ENCODE measurements at regions not wholly inside any gene's neighbourhood (a gene's known extent, or its start where the extent isn't known, plus 50 kb on each side); places are given as distances from the start of the nearest gene placed in this dataset.

DNA sequence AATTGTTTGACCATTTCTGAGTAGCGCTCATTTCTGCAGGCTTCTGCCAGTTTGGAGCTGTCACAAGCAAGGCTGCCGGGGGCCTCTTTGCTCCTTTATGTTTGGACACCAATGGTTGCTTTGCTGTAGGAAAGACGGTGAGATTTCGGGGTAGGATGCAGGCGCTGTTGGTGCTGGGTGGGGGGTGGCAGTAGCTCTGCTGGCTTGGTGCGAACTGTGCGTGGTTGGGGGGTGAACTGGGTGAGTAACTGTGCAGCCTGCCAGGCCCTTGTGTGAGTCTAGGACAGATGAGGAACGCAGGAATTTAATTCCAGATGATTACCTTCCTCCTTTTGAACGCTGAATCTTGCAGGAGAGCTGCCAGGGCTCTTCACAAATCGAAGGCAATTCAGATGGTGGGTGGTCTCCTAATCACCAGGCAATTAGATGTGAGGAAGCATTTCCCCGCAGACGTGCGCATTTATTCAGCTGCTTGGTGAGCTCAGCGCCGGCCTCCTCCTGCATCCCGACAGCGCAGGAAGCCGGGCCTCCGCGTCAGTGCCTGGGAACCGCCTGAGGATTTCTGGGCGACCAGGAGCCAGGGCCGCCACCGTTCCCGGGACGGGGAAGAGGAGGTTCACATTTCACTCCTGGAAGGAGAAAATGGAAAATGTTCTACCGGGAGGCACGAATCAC lies 154.4 kb downstream of the FOXL1 start:
- TF ChIP-seq, protein P1, sequence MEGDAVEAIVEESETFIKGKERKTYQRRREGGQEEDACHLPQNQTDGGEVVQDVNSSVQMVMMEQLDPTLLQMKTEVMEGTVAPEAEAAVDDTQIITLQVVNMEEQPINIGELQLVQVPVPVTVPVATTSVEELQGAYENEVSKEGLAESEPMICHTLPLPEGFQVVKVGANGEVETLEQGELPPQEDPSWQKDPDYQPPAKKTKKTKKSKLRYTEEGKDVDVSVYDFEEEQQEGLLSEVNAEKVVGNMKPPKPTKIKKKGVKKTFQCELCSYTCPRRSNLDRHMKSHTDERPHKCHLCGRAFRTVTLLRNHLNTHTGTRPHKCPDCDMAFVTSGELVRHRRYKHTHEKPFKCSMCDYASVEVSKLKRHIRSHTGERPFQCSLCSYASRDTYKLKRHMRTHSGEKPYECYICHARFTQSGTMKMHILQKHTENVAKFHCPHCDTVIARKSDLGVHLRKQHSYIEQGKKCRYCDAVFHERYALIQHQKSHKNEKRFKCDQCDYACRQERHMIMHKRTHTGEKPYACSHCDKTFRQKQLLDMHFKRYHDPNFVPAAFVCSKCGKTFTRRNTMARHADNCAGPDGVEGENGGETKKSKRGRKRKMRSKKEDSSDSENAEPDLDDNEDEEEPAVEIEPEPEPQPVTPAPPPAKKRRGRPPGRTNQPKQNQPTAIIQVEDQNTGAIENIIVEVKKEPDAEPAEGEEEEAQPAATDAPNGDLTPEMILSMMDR (IDR thresholded peaks at IDR 0.05; ENCODE audit: borderline replicate concordance, extremely low read depth, low read length, poor library complexity, severe bottlenecking), result no peak
- TF ChIP-seq EZH2 (IDR thresholded peaks at IDR 0.05; ENCODE audit: borderline replicate concordance, low read depth, low read length, severe bottlenecking), result no peak
